ENCODE measurements at regions not wholly inside any gene's neighbourhood (a gene's known extent, or its start where the extent isn't known, plus 50 kb on each side); places are given as distances from the start of the nearest gene placed in this dataset.

- TF ChIP-seq BMI1 (IDR thresholded peaks at IDR 0.05; ENCODE audit: borderline replicate concordance) = no peak
- no peak for TF ChIP-seq EGR1 (IDR thresholded peaks at IDR 0.05; ENCODE audit: borderline replicate concordance in 1 of 2, low read depth in 2 of 2, low read length in 2 of 2)
- TF ChIP-seq POLR2AphosphoS5 (IDR thresholded peaks at IDR 0.05; ENCODE audit: low read length) = no peak
- no peak for TF ChIP-seq RUNX3 (IDR thresholded peaks at IDR 0.05; ENCODE audit: low read length)
- TF ChIP-seq NFYA (IDR thresholded peaks at IDR 0.05; ENCODE audit: borderline replicate concordance, low read depth, low read length) = no peak
- TF ChIP-seq KAT2A (conservative IDR thresholded peaks at IDR 0.05; ENCODE audit: control insufficient read depth, low read depth, low read length) = no peak
Observed at GRCh38 chr15:36172955-36173354, 406.5 kb upstream of the CDIN1 start (continued).

GRCh38 chr15:36175186-36175740, 404.2 kb upstream of the CDIN1 start:
- ChIA-PET RAD21 (ENCODE audit: unreplicated experiment) (no interaction called here), POLR2A (no interaction called here), CTCF (no interaction called here), SMC1A (ENCODE audit: uncharacterized antibody, unreplicated experiment) (no interaction called here)
- no peak for FAIRE-seq
- Histone ChIP-seq H3K4me2 (ENCODE audit: control insufficient read depth, insufficient read depth) (no peak overlapping the region), H3K27me3 (replicated peaks in 1 of 2; ENCODE audit: control insufficient read depth in 2 of 2, insufficient read depth in 2 of 2, low read length in 1 of 2) (no peaks in the 10 kb centered on the region), H3K79me2 (ENCODE audit: control insufficient read depth, insufficient read depth, low read length) (no peaks in the 10 kb centered on the region), H3K9ac (ENCODE audit: control insufficient read depth, insufficient read depth, low read length) (no peak overlapping the region), H3K9me3 (replicated peaks; ENCODE audit: control insufficient read depth, insufficient read depth, low read length) (no peaks in the 10 kb centered on the region), H4K20me1 (ENCODE audit: control insufficient read depth, insufficient read depth) (no peaks in the 10 kb centered on the region), H3K4me3 (no peak overlapping the region), H3K4me1 (ENCODE audit: control insufficient read depth, insufficient read depth, low read length) (no peaks in the 10 kb centered on the region), H3K36me3 (ENCODE audit: control insufficient read depth in 2 of 2, insufficient read depth in 2 of 2, low read length in 1 of 2) (no peaks in the 10 kb centered on the region), H3K27ac (ENCODE audit: control insufficient read depth, insufficient read depth) (no peak overlapping the region), H2AFZ (ENCODE audit: control insufficient read depth, low read depth, low read length) (no peak overlapping the region)
- ATAC-seq = no peak
- DNase-seq (ENCODE audit: low read depth, low spot score) = no peak
- WGBS (ENCODE audit: insufficient coverage, insufficient replicate concordance, low lambda C conversion rate, missing lambda C conversion rate) = 31% methylated on average over 8 of the region's 8 CpGs
- BruUV-seq (replicated peaks) = no TSS peak
- intact Hi-C loops (cut with micrococcal nuclease; ENCODE audit: unreplicated experiment) = no loop called here
- in situ Hi-C loops (cut with MboI) = no loop called here
- TF ChIP-seq CEBPB (IDR thresholded peaks at IDR 0.05; ENCODE audit: borderline replicate concordance in 1 of 2, low read depth in 2 of 2, low read length in 2 of 2) (no peak), CHD4 (IDR thresholded peaks at IDR 0.05) (no peak), SP1 (IDR thresholded peaks at IDR 0.05; ENCODE audit: low read depth, low read length) (no peak), FOS (IDR thresholded peaks at IDR 0.05; ENCODE audit: borderline replicate concordance, extremely low read depth, insufficient read length) (no peak), PAX8 (IDR thresholded peaks at IDR 0.05) (no peak), ZNF622 (IDR thresholded peaks at IDR 0.05) (no peak), POU2F2 (IDR thresholded peaks at IDR 0.05; ENCODE audit: borderline replicate concordance, low read depth, low read length) (no peak), IKZF1 (conservative IDR thresholded peaks at IDR 0.05) (no peak), BCL3 (IDR thresholded peaks at IDR 0.05; ENCODE audit: borderline replicate concordance, insufficient read depth, low read depth, low read length, poor library complexity, severe bottlenecking) (no peak), SMAD1 (IDR thresholded peaks at IDR 0.05; ENCODE audit: low read depth, partially characterized antibody) (no peak), LARP7 (IDR thresholded peaks at IDR 0.05) (no peak), ZBTB11 (CRISPR knock-in tag; IDR thresholded peaks at IDR 0.05) (no peak), KDM1A (IDR thresholded peaks at IDR 0.05; ENCODE audit: borderline replicate concordance) (no peak), RCOR1 (conservative IDR thresholded peaks at IDR 0.05; ENCODE audit: low read depth, low read length) (no peak), RUNX3 (IDR thresholded peaks at IDR 0.05; ENCODE audit: low read length) (no peak)

All from GM12878 (cell line).